Jurkat, Clone E6-1 (cell line): ENCODE measurements at regions not wholly inside any gene's neighbourhood (a gene's known extent, or its start where the extent isn't known, plus 50 kb on each side); places are given as distances from the start of the nearest gene placed in this dataset.

Source experiments
- DNase-seq: peaks from one replicate; pipeline ENCODE4 v3.0.0-alpha.2; 2011; ENCODE audit warnings: low read depth, low spot score
- H3K4me3 ChIP-seq: 2 replicates; pipeline ENCODE4 v1.5.1; 2011; ENCODE audit warnings: mild to moderate bottlenecking, low read length, control low read depth, moderate library complexity

DNA sequence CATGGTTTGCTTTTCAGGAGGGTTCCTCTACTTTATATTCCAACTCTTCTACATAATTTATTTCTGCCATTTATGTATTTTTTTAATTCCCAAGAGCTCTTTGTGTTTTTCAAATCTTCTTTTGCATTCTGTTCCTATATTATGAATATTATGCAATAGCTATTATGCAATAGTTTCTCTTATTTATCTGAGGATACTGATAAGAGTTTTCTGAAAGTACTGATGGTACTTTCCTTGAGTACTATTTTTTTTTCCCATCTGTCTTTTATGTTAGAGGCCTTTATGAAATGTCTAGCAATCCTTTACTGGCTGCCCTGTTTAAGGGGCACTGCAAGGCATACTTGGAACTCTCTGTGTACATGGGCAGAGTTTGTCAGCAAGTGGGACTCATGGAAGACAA lies 93.4 kb downstream of the SLC41A2 start:
- no peak overlapping the region for H3K4me3 ChIP-seq
- DNase-seq, result no peak

DNA sequence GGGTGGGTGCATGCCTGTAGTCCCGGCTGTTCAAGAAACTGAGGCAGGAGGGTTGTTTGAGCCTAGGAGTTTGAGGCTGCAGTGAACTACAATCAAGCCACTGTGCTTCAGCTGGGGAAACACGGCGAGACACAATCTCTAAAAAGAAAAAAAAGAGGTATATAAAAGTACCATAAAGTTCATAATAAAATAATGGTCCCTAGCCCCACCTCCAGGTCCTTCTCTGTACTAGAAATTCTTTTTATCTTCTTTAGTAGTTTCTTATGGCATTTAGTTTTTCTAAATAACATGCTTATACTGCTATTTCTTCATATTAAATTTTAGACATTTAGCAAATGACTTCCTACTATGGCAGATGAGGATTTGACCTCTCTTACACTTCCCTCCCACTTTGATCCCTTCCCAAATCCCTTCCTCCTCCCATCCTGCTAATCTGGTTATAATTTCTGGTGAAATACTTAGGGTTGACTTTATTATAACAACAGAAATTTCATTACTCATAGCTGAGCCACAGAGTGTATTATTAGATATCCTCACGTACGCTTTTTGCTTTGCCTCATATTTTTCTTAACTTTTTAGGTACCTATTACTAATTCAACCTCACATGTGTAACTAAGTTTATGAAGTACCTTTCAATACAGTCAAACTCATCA lies 94.7 kb downstream of the SLC41A2 start:
- DNase-seq, result no peak
- H3K4me3 ChIP-seq, result no peak overlapping the region

GRCh38 chr12:104858611-104859543 lies 99.2 kb downstream of the SLC41A2 start:
- H3K4me3 ChIP-seq, result no peak overlapping the region
- DNase-seq, result no peak

- DNase-seq, result no peak
- H3K4me3 ChIP-seq, result no peak overlapping the region
Measured at GRCh38 chr12:104856531-104856930, 101.6 kb downstream of the SLC41A2 start.

DNA sequence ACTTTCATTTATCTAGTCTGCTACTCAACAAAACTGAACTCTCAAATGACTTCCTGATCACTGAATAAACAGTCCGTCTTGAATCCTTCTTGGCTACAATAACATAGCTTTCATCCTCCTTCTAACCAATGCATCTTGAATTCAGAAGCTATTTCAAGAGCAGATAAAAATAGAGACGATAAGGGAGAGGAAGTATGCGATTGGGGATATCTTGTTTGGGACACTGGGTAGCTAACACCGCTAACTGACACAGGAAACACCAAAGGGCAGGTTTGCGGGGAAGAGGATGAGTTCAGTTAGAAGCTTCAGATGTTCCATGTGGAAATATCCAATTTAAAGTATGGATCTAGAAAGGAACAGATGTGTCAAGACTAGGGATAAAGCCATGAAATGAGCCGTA lies 102.5 kb downstream of the SLC41A2 start:
- no peak for DNase-seq
- no peak overlapping the region for H3K4me3 ChIP-seq

DNA sequence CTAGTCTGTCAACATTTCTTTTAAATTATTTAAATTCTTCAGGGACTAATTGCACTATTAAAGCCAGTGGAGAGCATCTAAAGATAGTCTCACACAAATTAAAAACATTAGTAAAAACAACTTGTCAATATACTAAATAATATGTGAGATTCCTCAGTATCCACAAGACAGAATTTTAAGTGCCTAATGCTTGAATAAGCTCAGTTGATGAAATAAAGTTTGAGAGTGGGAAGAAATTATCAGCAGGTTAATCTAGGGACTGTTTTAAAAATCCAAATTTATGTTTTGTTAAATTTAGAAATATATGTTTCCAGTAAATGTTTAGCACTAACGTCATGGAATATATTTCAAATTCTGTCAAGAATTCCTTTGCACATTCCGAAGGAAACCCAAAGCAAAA lies 105.2 kb downstream of the SLC41A2 start:
- no peak for DNase-seq
- H3K4me3 ChIP-seq, result no peak overlapping the region

DNA sequence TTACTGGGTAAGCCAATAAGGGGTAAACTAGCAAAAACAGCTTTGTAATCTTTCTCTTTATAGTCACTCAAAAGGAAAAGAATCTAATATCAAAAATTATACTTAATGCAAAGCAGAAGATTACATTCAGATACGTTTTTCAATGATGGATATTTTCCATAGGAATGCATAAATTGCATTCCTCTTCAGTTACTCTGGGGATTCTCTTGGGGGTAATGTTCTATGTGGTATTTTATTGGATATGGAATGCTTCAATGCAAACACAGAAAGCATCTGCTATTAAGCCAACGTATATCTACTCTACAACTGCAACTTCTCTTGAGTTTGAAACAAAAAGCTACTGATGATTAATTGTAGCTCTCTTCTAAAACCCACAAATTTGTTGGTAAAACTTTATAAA lies 106.0 kb downstream of the SLC41A2 start:
- no peak for DNase-seq
- H3K4me3 ChIP-seq, result no peak overlapping the region

GRCh38 chr12:104850781-104851180 lies 107.3 kb downstream of the SLC41A2 start:
- no peak for DNase-seq
- no peak overlapping the region for H3K4me3 ChIP-seq

- H3K4me3 ChIP-seq, result no peak overlapping the region
- DNase-seq, result no peak
Measured at GRCh38 chr12:104846056-104846767, 111.9 kb downstream of the SLC41A2 start.

- DNase-seq, result no peak
- no peak overlapping the region for H3K4me3 ChIP-seq
Measured at GRCh38 chr12:104844123-104844522, 114.0 kb downstream of the SLC41A2 start.

DNA sequence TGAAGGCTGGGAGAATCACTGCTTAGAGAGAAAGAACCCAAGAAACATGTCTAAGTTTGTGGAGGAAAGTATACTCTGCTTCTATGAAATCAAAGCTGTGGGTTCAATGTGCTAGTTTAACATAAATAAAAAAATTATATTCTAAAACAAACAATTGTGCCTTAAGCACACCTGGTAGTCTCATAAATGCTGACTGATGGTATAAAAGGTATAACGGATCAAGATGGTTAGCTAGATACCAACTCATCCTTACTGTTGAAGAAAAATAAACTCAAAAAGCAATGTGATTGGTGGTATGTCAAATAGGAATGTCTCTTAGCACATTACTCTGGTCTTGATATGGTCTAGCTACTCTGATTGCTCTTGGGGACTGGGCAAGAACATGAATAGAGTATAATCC lies 117.8 kb downstream of the SLC41A2 start:
- H3K4me3 ChIP-seq, result no peak overlapping the region
- DNase-seq, result no peak

DNA sequence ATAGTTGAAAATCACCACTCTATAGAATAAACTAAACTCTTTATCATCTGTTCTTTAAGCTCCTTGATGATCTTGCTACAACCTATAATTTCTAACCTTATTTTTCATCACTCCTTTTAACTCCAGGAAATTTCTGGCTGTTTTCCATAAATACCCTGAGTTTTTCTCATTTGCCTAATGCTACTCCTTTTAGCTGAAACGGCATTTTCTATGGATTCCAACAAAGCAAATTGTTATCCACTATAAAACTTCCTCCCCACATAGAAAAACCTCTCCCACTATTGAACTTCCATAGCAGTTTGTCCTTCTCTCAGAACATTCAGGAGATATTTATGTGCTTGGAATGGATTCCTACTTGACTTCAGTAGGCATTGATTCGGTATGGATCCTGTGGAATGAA lies 122.8 kb downstream of the SLC41A2 start:
- no peak for DNase-seq
- no peak overlapping the region for H3K4me3 ChIP-seq

- no peak for DNase-seq
- no peak overlapping the region for H3K4me3 ChIP-seq
Measured at GRCh38 chr12:104834607-104835006, 123.5 kb downstream of the SLC41A2 start.

- H3K4me3 ChIP-seq, result no peak overlapping the region
- DNase-seq, result no peak
Measured at GRCh38 chr12:104833756-104834155, 124.3 kb downstream of the SLC41A2 start.

GRCh38 chr12:104828015-104828414 lies 130.1 kb downstream of the SLC41A2 start:
- H3K4me3 ChIP-seq, result no peak overlapping the region

DNA sequence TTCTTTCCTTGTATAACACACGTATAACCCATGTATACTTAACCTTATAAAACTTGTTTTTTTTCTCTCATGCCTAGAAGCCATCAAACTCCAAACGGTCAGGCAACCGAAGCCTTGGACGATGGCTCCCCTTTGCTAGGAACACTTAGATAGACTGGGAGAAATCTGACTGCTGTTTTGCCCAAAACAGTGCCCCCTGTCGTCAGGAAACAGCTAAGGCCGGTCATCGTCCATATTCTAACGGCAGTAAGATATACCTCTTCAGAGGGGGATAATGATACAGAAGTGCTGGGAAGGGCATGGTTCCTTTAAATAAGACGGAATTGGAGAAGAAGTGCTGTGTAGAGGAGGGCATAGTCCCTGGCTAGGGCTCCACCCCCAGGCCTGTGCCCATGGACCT lies 130.5 kb downstream of the SLC41A2 start:
- no peak for DNase-seq
- no peak overlapping the region for H3K4me3 ChIP-seq

More at GRCh38 chr12:104828015-104828414, 130.1 kb downstream of the SLC41A2 start:
- no peak for DNase-seq

DNA sequence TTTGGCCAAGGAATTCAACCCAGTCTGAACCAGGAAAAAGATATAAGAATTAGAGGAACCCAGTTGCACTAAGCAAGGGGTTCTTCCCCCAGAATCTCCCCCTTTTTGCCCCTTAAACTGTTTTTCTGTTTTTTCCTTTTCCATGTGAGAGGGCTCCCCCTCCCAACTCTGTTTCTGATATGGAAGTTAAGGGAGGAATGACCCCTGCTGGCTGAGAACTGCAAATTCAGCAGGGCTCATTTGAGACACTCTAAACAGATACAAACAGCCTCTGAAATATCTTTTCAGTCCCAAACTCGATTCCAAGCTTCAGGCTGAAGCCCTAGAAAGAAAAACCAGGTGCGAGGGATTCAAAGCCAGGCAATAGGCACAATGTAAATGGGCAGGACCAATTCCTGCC lies 132.7 kb downstream of the SLC41A2 start:
- DNase-seq, result no peak

DNA sequence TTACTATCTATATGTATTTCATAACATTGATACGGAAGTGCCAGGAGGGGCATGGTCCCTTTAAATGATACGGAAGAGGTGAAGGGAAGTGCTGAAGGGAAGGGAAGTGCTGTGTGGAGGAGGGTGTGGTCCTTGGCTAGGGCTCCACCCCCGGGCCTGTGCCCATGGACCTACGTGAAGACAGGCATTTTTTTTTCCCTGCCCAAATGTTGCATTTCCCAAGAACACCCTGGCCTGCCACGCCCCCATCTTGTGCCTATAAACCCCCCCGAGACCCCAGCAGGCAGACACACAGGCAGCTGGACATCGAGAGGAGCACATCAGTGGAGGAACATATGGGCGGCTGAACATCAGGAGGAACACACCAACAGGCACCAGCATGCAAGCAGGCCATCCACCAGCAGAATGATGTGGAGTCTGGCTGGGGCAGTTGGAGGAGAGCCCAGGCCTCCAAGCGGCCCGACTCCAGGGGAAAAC lies 134.1 kb downstream of the SLC41A2 start:
- DNase-seq, result no peak
- H3K4me3 ChIP-seq, result no peak overlapping the region

More for the DNA sequence above, 132.7 kb downstream of the SLC41A2 start:
- H3K4me3 ChIP-seq, result no peak overlapping the region

DNA sequence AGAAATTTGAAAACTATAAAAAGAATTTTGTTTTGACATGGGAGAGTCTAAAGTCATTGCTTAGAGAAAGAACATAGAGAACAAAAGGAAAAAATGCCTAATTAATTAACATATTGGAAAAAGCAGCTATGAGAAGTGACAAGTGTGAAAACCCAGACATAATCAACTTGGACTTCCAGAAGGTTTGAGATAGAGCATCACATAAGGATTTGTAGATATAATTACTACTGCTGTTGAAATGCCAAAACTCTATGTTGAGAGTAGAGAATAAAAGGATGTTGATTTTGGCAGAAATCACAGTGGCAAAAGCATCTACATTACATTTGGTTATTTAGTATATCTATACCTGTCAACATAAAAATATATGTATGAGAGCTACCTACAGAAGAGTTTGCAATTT lies 135.1 kb downstream of the SLC41A2 start:
- no peak for DNase-seq
- no peak overlapping the region for H3K4me3 ChIP-seq
